Peyer's patch (tissue), 4 donors: ENCODE measurements at regions not wholly inside any gene's neighbourhood (a gene's known extent, or its start where the extent isn't known, plus 50 kb on each side); places are given as distances from the start of the nearest gene placed in this dataset.

ENCODE experiments used
- DNase-seq, 3 donors: peaks; one replicate each; pipeline ENCODE4 v3.0.0-alpha.2; 2017 to 2019
- H3K27ac ChIP-seq, 4 donors: fragments of 200-600 bp; sonication (generic); one replicate each; pipeline ENCODE4 v1.5.1; 2016 to 2019
- H3K27me3 ChIP-seq, 2 donors: fragments of 200-600 bp; sonication (generic); one replicate each; pipeline ENCODE4 v1.5.1; 2019
- H3K36me3 ChIP-seq, 3 donors: fragments of 200-600 bp; sonication (generic); one replicate each; pipeline ENCODE4 v1.5.1; 2016 to 2019
- H3K4me1 ChIP-seq, 4 donors: fragments of 200-600 bp; sonication (generic); one replicate each; pipeline ENCODE4 v1.5.1; 2016 to 2019
- H3K4me3 ChIP-seq, 4 donors: fragments of 200-600 bp; sonication (generic); 1 replicate in 3 of 4; 2 replicates in 1 of 4; pipeline ENCODE4 v1.5.1; 2016 to 2019; ENCODE audit warnings: mild to moderate bottlenecking in 1 of 4
- H3K9me3 ChIP-seq, 4 donors: fragments of 200-600 bp; sonication (generic); one replicate each; pipeline ENCODE4 v1.5.1; 2016 to 2019; ENCODE audit warnings: mild to moderate bottlenecking in 1 of 4
- POLR2A ChIP-seq, 2 donors: fragments of 450-650 bp; IDR thresholded peaks; one replicate each; pipeline ENCODE4 v1.5.1; 2017; ENCODE audit warnings: antibody characterized with exemption in 2 of 2, mild to moderate bottlenecking in 2 of 2, moderate library complexity in 2 of 2
- TF ChIP-seq, protein P1 (sequence below), 6 experiments: fragments of 450-650 bp in 4 of 6; fragments of 200-600 bp in 2 of 6; sonication (generic) in 1 of 6; IDR thresholded peaks; one replicate each; pipeline ENCODE4 v1.5.1; 2017 to 2019; ENCODE audit warnings: antibody characterized with exemption in 6 of 6, mild to moderate bottlenecking in 3 of 6, moderate library complexity in 1 of 6

DNA sequence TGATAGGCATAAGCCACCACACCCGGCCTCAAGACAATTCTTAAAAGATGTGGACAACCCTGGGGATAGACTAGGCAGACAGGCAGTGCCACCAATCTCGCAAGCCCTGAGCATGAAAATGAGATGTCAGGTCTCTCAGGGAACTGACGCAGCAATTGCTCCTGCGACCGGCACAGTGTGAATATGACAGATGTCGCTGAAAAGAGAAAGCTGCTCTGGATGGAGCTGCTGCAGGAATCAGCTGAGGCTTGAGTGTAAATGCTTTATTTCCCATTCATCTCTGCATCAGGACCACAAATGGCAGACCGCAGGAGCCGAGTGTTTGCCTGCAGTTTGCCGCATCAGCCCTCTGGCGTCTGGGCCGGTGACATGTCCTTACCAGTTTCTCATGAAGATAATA, 68.4 kb downstream of the TFAP2C start:
- no peaks in the 10 kb centered on the region for H3K27me3 ChIP-seq
- no peaks in the 10 kb centered on the region for H3K9me3 ChIP-seq
- no peak overlapping the region for H3K27ac ChIP-seq
- H3K36me3 ChIP-seq, result no peaks in the 10 kb centered on the region
- DNase-seq, result no peak
- H3K4me3 ChIP-seq, result no peak overlapping the region
- TF ChIP-seq, protein P1, sequence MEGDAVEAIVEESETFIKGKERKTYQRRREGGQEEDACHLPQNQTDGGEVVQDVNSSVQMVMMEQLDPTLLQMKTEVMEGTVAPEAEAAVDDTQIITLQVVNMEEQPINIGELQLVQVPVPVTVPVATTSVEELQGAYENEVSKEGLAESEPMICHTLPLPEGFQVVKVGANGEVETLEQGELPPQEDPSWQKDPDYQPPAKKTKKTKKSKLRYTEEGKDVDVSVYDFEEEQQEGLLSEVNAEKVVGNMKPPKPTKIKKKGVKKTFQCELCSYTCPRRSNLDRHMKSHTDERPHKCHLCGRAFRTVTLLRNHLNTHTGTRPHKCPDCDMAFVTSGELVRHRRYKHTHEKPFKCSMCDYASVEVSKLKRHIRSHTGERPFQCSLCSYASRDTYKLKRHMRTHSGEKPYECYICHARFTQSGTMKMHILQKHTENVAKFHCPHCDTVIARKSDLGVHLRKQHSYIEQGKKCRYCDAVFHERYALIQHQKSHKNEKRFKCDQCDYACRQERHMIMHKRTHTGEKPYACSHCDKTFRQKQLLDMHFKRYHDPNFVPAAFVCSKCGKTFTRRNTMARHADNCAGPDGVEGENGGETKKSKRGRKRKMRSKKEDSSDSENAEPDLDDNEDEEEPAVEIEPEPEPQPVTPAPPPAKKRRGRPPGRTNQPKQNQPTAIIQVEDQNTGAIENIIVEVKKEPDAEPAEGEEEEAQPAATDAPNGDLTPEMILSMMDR (IDR thresholded peaks at IDR 0.05), result no peak
- no peak for TF ChIP-seq POLR2A (IDR thresholded peaks at IDR 0.05)
- no peaks in the 10 kb centered on the region for H3K4me1 ChIP-seq

DNA sequence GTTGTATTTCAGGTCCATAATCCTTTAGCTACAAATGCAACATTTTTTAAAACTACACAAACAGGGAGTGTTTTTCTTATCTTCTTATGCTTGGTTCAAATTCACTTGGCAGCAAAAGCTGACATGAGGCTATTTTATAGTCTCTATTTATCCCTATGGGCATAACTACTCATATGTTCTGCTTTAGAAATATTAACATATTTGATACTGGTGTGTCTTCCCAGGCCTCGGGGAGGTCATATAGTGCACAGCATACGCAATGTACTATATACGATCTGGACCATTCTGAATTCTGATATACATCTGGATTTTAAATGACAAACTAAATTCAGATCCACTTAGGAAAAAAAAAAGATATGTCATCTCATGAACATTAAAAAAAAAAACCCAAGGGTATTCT, 69.2 kb downstream of the TFAP2C start:
- H3K4me1 ChIP-seq, result no peaks in the 10 kb centered on the region
- no peak overlapping the region for H3K4me3 ChIP-seq
- no peaks in the 10 kb centered on the region for H3K9me3 ChIP-seq
- H3K27me3 ChIP-seq, result no peaks in the 10 kb centered on the region
- TF ChIP-seq, protein P1 (IDR thresholded peaks at IDR 0.05), result no peak
- no peaks in the 10 kb centered on the region for H3K36me3 ChIP-seq
- no peak overlapping the region for H3K27ac ChIP-seq
- no peak for DNase-seq

DNA sequence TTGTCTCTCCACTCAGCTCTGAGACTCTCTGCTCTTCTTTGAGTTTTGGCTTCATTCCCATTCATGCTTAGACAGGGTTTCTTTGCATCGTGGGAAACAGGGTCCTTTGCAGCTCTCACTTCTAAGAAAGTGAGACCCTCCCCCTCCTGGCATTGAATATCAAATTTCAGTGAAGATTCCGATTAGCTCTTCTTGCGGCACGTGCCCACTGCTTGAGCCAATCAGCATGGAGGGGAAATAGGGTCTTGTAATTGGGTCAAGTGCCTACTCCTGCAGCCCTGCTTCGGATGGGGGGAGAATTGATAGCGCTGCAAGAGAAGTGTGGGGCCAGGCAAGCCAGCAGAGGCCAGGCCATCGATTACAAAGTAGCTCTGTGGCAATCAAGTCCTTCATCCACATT, 69.6 kb downstream of the TFAP2C start:
- H3K27me3 ChIP-seq, result no peaks in the 10 kb centered on the region
- H3K4me3 ChIP-seq, result no peak overlapping the region
- no peaks in the 10 kb centered on the region for H3K9me3 ChIP-seq
- H3K36me3 ChIP-seq, result no peaks in the 10 kb centered on the region
- no peaks in the 10 kb centered on the region for H3K4me1 ChIP-seq
- TF ChIP-seq, protein P1 (IDR thresholded peaks at IDR 0.05), result no peak
- no peak for TF ChIP-seq POLR2A (IDR thresholded peaks at IDR 0.05)
- no peak overlapping the region for H3K27ac ChIP-seq
- no peak for DNase-seq

DNA sequence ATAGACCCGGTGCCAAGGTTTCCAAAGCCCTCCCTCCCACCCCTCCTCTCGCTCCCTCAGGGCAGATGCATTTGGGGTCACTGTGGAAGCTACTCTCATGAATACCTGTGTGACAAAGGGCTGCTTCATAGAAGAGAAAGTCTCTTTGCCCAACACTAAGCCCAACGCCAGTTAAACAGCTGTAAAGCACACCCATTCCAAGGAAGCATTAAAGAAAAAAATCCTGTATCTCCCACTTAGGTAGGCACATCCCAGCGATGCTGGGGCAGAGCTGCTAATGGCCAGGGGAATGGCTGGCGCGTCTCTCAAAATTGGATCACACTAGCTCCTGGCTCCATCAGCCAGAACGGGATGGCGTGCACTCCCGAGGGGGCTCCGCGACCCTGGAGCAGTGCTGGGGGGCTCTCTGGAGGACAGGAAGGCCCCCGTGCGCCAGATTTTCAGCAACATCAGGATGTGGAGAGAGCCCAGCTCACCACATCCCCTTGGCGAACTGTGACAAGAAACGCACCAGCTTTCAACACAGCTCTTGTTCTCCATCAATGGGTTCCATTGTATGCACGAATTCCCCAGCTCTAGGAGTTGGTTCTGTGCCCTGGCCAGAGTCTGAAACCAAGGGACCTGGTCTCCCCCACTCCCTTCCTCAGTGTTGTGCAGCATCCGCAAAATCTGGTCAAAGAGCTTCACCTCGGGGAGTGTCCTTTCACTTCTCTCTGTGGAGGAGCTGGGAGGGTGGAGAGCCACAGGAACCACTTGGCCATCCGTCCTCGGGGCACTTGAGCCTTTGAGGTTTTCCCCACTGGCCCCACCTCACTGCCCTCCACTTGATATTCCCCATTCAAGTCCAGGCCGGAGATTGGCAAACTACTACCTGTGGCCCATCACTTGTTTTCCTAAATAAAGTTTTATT, 74.1 kb downstream of the TFAP2C start:
- no peak for DNase-seq
- Histone ChIP-seq H3K4me3 (no peak overlapping the region), H3K27me3 (no peaks in the 10 kb centered on the region), H3K27ac (no peak overlapping the region), H3K36me3 (no peaks in the 10 kb centered on the region), H3K9me3 (no peaks in the 10 kb centered on the region), H3K4me1 (no peaks in the 10 kb centered on the region)
- TF ChIP-seq, protein P1 (IDR thresholded peaks at IDR 0.05), result no peak
- no peak for TF ChIP-seq POLR2A (IDR thresholded peaks at IDR 0.05)

DNA sequence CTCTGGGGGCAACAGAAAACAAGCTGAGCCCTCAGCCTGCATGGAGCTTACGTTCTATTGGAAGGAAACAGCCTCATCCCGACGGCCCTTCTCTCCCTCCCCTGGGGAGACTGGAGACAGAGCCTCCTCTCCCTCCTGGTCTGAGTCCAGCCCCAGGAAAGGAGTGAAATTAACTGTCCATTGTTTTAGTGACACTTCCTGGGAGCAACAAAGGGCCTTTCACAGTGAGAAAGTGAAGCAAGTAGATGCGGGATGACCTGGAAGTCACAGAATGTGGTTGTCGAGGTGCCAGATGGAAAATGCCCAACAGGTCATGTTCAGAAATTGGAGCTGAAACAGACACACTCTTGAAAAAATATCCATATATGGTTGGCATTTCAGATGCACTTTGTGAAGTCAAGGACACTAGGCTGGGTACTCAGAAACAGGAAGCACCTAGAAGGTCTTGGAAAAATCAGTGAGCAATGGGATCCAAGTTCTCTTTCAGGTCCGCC, 77.8 kb downstream of the TFAP2C start:
- no peak for DNase-seq
- H3K27ac ChIP-seq, result no peak overlapping the region
- TF ChIP-seq, protein P1 (IDR thresholded peaks at IDR 0.05), result no peak
- TF ChIP-seq POLR2A (IDR thresholded peaks at IDR 0.05), result no peak

More for the DNA sequence above, 77.8 kb downstream of the TFAP2C start:
- H3K27me3 ChIP-seq, result no peaks in the 10 kb centered on the region
- no peaks in the 10 kb centered on the region for H3K9me3 ChIP-seq
- H3K36me3 ChIP-seq, result no peaks in the 10 kb centered on the region
- no peaks in the 10 kb centered on the region for H3K4me1 ChIP-seq
- no peak overlapping the region for H3K4me3 ChIP-seq
